ENCODE measurements at regions not wholly inside any gene's neighbourhood (a gene's known extent, or its start where the extent isn't known, plus 50 kb on each side); places are given as distances from the start of the nearest gene placed in this dataset.

- no peak for TF ChIP-seq CTCF (IDR thresholded peaks at IDR 0.05; ENCODE audit: low read length)
- no peak for TF ChIP-seq EZH2 (IDR thresholded peaks at IDR 0.05; ENCODE audit: borderline replicate concordance, low read length)
Measured at GRCh38 chr15:66849746-66850077, 147.7 kb downstream of the SMAD6 start.
